HFFc6 (cell line): ENCODE measurements at regions not wholly inside any gene's neighbourhood (a gene's known extent, or its start where the extent isn't known, plus 50 kb on each side); places are given as distances from the start of the nearest gene placed in this dataset.

Experiments
- DNase-seq: peaks from one replicate; pipeline ENCODE4 v3.0.0-alpha.2; 2018
- H3K27ac Mint-ChIP-seq: 2 replicates; pipeline ENCODE4 v1.8.0; 2020; ENCODE audit warnings: mild to moderate bottlenecking, mixed read lengths
- H3K27me3 Mint-ChIP-seq: 2 replicates; pipeline ENCODE4 v1.8.0; 2021; ENCODE audit warnings: mild to moderate bottlenecking, moderate library complexity, mixed read lengths; ENCODE audit not compliant: insufficient read depth
- H3K36me3 Mint-ChIP-seq: 2 replicates; pipeline ENCODE4 v1.8.0; 2021; ENCODE audit warnings: low read depth, mixed read lengths
- H3K4me1 Mint-ChIP-seq: 2 replicates; pipeline ENCODE4 v1.8.0; 2020; ENCODE audit warnings: low read depth, mixed read lengths
- H3K4me3 Mint-ChIP-seq: 2 replicates; pipeline ENCODE4 v1.8.0; 2020; ENCODE audit warnings: mild to moderate bottlenecking, moderate library complexity, mixed read lengths
- H3K9me3 Mint-ChIP-seq: 2 replicates; pipeline ENCODE4 v1.8.0; 2020; ENCODE audit warnings: mild to moderate bottlenecking, mixed read lengths
- TF ChIP-seq, protein P1 (sequence below): fragments of 200-600 bp; sonication (generic); IDR thresholded peaks from 2 replicates; pipeline ENCODE4 v1.5.0; 2021; ENCODE audit warnings: antibody characterized with exemption, mild to moderate bottlenecking

DNA sequence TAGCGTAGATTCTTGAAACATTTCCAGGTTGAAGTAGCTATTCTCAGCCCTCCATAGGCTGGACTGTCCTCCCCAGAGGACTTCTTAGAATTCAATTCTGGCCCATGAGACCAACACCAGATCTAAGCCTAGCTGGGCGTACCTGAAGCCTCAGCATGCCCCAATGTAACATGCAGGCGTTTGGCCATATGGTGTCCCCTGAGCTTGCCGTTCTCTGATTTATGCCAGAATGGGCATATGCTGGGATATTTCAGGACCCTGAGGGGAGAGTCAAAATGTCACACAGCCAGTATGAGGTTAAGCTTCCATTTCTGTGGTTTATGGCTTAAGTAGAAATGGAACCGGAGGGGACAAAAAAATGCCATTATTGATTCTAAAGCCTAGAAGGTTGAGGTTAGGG is 317.7 kb upstream of the OBI1 start:
- no peaks in the 10 kb centered on the region for H3K36me3 Mint-ChIP-seq
- no peaks in the 10 kb centered on the region for H3K4me1 Mint-ChIP-seq

GRCh38 chr13:78972561-78972960 is 313.6 kb upstream of the OBI1 start:
- Mint-ChIP-seq H3K4me3 (no peak overlapping the region), H3K4me1 (no peaks in the 10 kb centered on the region), H3K27me3 (peaks cover 1% of the 10 kb centered on the region; the same call in 1 of the 2 replicates), H3K36me3 (no peaks in the 10 kb centered on the region), H3K9me3 (no peaks in the 10 kb centered on the region; the same call in 1 of the 2 replicates), H3K27ac (no peak overlapping the region)
- DNase-seq: no peak
- TF ChIP-seq, protein P1, sequence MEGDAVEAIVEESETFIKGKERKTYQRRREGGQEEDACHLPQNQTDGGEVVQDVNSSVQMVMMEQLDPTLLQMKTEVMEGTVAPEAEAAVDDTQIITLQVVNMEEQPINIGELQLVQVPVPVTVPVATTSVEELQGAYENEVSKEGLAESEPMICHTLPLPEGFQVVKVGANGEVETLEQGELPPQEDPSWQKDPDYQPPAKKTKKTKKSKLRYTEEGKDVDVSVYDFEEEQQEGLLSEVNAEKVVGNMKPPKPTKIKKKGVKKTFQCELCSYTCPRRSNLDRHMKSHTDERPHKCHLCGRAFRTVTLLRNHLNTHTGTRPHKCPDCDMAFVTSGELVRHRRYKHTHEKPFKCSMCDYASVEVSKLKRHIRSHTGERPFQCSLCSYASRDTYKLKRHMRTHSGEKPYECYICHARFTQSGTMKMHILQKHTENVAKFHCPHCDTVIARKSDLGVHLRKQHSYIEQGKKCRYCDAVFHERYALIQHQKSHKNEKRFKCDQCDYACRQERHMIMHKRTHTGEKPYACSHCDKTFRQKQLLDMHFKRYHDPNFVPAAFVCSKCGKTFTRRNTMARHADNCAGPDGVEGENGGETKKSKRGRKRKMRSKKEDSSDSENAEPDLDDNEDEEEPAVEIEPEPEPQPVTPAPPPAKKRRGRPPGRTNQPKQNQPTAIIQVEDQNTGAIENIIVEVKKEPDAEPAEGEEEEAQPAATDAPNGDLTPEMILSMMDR: no peak

More for the DNA sequence above, 317.7 kb upstream of the OBI1 start:
- H3K27ac Mint-ChIP-seq: no peak overlapping the region
- TF ChIP-seq, protein P1: no peak
- no peak overlapping the region for H3K4me3 Mint-ChIP-seq
- peaks cover 2% of the 10 kb centered on the region; the same call in 1 of the 2 replicates for H3K27me3 Mint-ChIP-seq
- DNase-seq: no peak
- H3K9me3 Mint-ChIP-seq: no peaks in the 10 kb centered on the region

- Mint-ChIP-seq H3K4me1 (no peaks in the 10 kb centered on the region), H3K27me3 (peaks cover 1% of the 10 kb centered on the region; the same call in 1 of the 2 replicates), H3K9me3 (no peaks in the 10 kb centered on the region; the same call in 1 of the 2 replicates), H3K27ac (no peak overlapping the region), H3K36me3 (no peaks in the 10 kb centered on the region), H3K4me3 (no peak overlapping the region)
- DNase-seq: no peak
- TF ChIP-seq, protein P1: no peak
Observed at GRCh38 chr13:78971355-78972025, 312.5 kb upstream of the OBI1 start.

DNA sequence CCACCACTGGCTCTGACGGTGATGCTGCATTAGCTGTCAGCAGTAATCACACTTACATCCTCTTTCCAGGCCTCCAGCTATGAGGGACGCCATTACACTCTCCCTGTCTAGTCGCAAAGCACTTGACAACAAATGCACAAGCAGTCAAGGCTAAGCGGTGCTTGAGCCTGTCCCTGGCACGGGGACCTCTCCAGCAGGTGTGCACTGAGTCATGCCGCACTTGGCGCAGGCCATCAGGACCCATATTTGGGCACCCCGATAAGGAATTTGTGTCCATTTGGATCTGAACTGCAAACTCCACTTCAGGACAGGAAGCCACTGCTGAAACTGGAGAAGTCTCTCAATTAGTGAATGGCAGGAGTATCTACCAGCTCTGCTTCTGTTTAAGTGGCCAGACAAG is 301.9 kb upstream of the OBI1 start:
- H3K27ac Mint-ChIP-seq: no peak overlapping the region
- TF ChIP-seq, protein P1: no peak

DNA sequence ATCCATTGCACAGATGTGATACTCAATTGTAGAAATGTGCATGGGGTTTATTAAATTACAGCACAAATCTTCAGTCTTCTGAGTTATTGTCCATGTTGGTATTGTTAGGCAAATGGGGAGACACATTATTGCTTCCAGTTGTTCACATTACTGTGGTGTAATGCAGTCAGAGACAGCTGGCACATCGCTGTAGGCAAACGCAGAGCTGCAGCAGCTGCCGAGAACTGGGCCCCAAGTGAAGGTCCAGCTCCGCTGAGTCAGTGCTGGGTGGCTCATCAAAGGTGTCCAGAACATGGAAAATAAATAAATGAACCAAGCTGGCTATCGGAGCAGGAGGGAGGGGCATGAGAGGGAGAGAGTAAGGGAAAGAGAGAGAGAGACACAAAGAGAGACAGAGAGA is 299.1 kb upstream of the OBI1 start:
- Mint-ChIP-seq H3K36me3 (no peaks in the 10 kb centered on the region), H3K4me3 (no peak overlapping the region), H3K27me3 (no peaks in the 10 kb centered on the region; the same call in 1 of the 2 replicates), H3K9me3 (peaks cover 27% of the 10 kb centered on the region), H3K4me1 (no peaks in the 10 kb centered on the region), H3K27ac (no peak overlapping the region)
- TF ChIP-seq, protein P1: no peak
- no peak for DNase-seq

More for the DNA sequence above, 301.9 kb upstream of the OBI1 start:
- Mint-ChIP-seq H3K4me1 (no peaks in the 10 kb centered on the region), H3K36me3 (no peaks in the 10 kb centered on the region), H3K9me3 (peaks cover 8% of the 10 kb centered on the region; the same call in 1 of the 2 replicates), H3K27me3 (no peaks in the 10 kb centered on the region; the same call in 1 of the 2 replicates), H3K4me3 (no peak overlapping the region)
- DNase-seq: no peak
